Panc1 (cell line): ENCODE measurements at regions not wholly inside any gene's neighbourhood (a gene's known extent, or its start where the extent isn't known, plus 50 kb on each side); places are given as distances from the start of the nearest gene placed in this dataset.

Experiments used
- ATAC-seq: fragments of 200-7000 bp; cut with Tn5 transposase; 2 replicates; pipeline ENCODE4 v1.9.1; 2020; ENCODE audit warnings: mild to moderate bottlenecking, moderate library complexity
- BruUV-seq: library from RNA; stranded (reverse); fragments of 400-500 nt; replicated peaks from 2 replicates; lab custom pipeline; 2021; lab: Mats Ljungman, UMichigan
- CTCF ChIA-PET: fragments of 300-600 bp; sonication (Branson Sonifier 250); formaldehyde crosslinking; loops from one replicate; lab custom pipeline; 2022; ENCODE audit warnings: antibody characterized with exemption; lab: Charles Lee
- POLR2A ChIA-PET: fragments of 300-600 bp; sonication (Branson Sonifier 250); formaldehyde crosslinking; loops from one replicate; lab custom pipeline; 2022; ENCODE audit warnings: antibody characterized with exemption; lab: Charles Lee
- DNase-seq: peaks from one replicate; pipeline ENCODE4 v3.0.0-alpha.2; 2010; ENCODE audit warnings: low read depth, low spot score
- H3K27ac ChIP-seq: 2 replicates; pipeline ENCODE4 v1.5.1; 2011; ENCODE audit warnings: mild to moderate bottlenecking, low read length, inconsistent platforms
- H3K27me3 ChIP-seq: fragments of 200-500 bp; sonication (Bioruptor generic); 2 replicates; pipeline ENCODE4 v1.6.0; 2014; ENCODE audit warnings: low read length, inconsistent platforms; ENCODE audit not compliant: control insufficient read depth, insufficient read depth
- H3K36me3 ChIP-seq: fragments of 200-500 bp; sonication (Bioruptor generic); 2 replicates; pipeline ENCODE4 v1.5.1; 2014; ENCODE audit warnings: inconsistent platforms, mild to moderate bottlenecking, low read length, moderate library complexity; ENCODE audit not compliant: control insufficient read depth, insufficient read depth
- H3K4me1 ChIP-seq: 2 replicates; pipeline ENCODE4 v1.5.1; 2011; ENCODE audit warnings: inconsistent platforms, mild to moderate bottlenecking, low read length, moderate library complexity; ENCODE audit not compliant: control insufficient read depth, insufficient read depth
- H3K4me3 ChIP-seq, 2 experiments: 2 replicates each; pipeline ENCODE4 v1.5.1; 2011 to 2012; ENCODE audit warnings: low read depth in 2 of 2, low read length in 2 of 2, mild to moderate bottlenecking in 2 of 2, inconsistent platforms in 1 of 2, moderate library complexity in 1 of 2
- H3K9me3 ChIP-seq: fragments of 200-500 bp; sonication (Bioruptor generic); 2 replicates; pipeline ENCODE4 v1.5.1; 2014; ENCODE audit warnings: low read depth, mild to moderate bottlenecking, inconsistent platforms, low read length, moderate library complexity; ENCODE audit not compliant: control insufficient read depth, insufficient read depth
- POLR2AphosphoS5 ChIP-seq: IDR thresholded peaks from 2 replicates; pipeline ENCODE4 v1.6.1; 2012; ENCODE audit warnings: mild to moderate bottlenecking, low read depth, low read length, moderate library complexity
- REST ChIP-seq, 2 experiments: IDR thresholded peaks; 2 replicates each; pipeline ENCODE4 v1.6.1; 2011 to 2012; ENCODE audit warnings: low read depth in 2 of 2, control low read depth in 1 of 2, low read length in 1 of 2, mild to moderate bottlenecking in 1 of 2, moderate library complexity in 1 of 2; ENCODE audit not compliant: insufficient read depth in 1 of 2
- SIN3A ChIP-seq: IDR thresholded peaks from 2 replicates; pipeline ENCODE4 v1.6.1; 2012; ENCODE audit warnings: low read depth, mild to moderate bottlenecking, low read length, moderate library complexity, borderline replicate concordance; ENCODE audit not compliant: insufficient read depth
- TCF7L2 ChIP-seq: IDR thresholded peaks from 2 replicates; pipeline ENCODE4 v1.6.1; 2011; ENCODE audit warnings: mild to moderate bottlenecking, low read depth, low read length, inconsistent platforms
- in situ Hi-C: cut with HindIII; loops from 2 replicates; pipeline ENCODE4 v1.10.0; 2016; ENCODE audit warnings: low sequenced_read_pairs, low pct_unique_long_range_greater_than_20kb
- intact Hi-C: fragments of 100-400 bp; cut with micrococcal nuclease; formaldehyde crosslinking; loops from one replicate; pipeline ENCODE4 v1.10.0; 2022; ENCODE audit not compliant: unreplicated experiment
- TF ChIP-seq, protein P1 (sequence below): fragments of 450-650 bp; IDR thresholded peaks from 2 replicates; pipeline ENCODE4 v1.5.1; 2017; ENCODE audit warnings: mild to moderate bottlenecking

DNA sequence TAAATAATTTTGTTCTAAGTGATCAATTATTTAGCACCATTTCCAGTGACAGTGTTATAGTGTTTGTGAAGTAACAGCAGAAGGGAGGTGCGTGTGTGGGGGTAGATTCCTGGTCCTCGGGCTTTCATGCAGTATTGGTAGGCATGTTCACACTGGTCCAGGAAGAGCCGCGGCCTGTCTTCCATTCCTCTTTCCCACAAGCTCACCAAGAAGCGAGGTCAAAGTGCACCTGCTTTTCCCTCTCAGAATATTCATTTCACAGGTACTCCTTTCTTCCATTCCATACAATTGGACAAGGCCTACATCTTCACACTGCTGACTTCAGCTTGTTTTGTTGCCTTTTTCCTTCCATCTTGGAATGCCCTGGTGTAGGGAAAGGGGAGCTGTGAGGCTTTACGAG is 151.8 kb upstream of the CELF2 start:
- in situ Hi-C loops, result no loop called here
- Histone ChIP-seq H3K36me3 (no peaks in the 10 kb centered on the region), H3K27ac (no peak overlapping the region), H3K27me3 (no peaks in the 10 kb centered on the region), H3K9me3 (no peaks in the 10 kb centered on the region), H3K4me3 (no peak overlapping the region), H3K4me1 (no peaks in the 10 kb centered on the region)
- no TSS peak for BruUV-seq
- TF ChIP-seq TCF7L2 (no peak), REST (IDR thresholded peaks at IDR 0.05; ENCODE audit: insufficient read depth in 1 of 2, low read depth in 2 of 2, low read length in 1 of 2) (no peak)
- intact Hi-C loops, result no loop called here
- POLR2A ChIA-PET, result no interaction called here
- ATAC-seq (no peak), DNase-seq (no peak)
- CTCF ChIA-PET, result no interaction called here

DNA sequence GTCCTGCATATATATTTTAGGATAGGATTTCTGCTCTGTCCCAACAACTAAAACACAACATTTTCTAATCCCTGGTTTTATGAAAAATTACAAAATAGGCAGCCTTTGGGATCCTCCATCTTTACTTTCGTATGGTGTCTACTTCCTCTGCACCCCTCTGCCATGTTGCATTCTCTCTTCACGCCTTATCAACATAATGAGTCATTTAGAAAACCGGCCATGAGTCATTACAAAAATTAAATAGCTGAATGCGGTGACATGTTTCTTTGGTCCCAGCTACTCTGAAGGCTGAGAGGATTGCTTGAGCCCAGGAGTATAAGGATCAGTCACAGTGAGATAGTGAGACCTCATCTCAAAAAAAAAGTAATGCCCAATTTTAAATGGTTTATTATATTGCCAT is 148.1 kb upstream of the CELF2 start:
- in situ Hi-C loops (no loop called here), intact Hi-C loops (no loop called here)
- DNase-seq (no peak), ATAC-seq (no peak)
- Histone ChIP-seq H3K27me3 (no peaks in the 10 kb centered on the region), H3K4me1 (no peaks in the 10 kb centered on the region), H3K36me3 (no peaks in the 10 kb centered on the region), H3K27ac (no peak overlapping the region), H3K4me3 (no peak overlapping the region), H3K9me3 (no peaks in the 10 kb centered on the region)
- no TSS peak for BruUV-seq
- TF ChIP-seq, protein P1, sequence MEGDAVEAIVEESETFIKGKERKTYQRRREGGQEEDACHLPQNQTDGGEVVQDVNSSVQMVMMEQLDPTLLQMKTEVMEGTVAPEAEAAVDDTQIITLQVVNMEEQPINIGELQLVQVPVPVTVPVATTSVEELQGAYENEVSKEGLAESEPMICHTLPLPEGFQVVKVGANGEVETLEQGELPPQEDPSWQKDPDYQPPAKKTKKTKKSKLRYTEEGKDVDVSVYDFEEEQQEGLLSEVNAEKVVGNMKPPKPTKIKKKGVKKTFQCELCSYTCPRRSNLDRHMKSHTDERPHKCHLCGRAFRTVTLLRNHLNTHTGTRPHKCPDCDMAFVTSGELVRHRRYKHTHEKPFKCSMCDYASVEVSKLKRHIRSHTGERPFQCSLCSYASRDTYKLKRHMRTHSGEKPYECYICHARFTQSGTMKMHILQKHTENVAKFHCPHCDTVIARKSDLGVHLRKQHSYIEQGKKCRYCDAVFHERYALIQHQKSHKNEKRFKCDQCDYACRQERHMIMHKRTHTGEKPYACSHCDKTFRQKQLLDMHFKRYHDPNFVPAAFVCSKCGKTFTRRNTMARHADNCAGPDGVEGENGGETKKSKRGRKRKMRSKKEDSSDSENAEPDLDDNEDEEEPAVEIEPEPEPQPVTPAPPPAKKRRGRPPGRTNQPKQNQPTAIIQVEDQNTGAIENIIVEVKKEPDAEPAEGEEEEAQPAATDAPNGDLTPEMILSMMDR, result no peak
- no peak for TF ChIP-seq TCF7L2
- TF ChIP-seq POLR2AphosphoS5, result no peak
- no peak for TF ChIP-seq REST (IDR thresholded peaks at IDR 0.05; ENCODE audit: insufficient read depth in 1 of 2, low read depth in 2 of 2, low read length in 1 of 2)
- no peak for TF ChIP-seq SIN3A
- POLR2A ChIA-PET, result no interaction called here
- CTCF ChIA-PET, result no interaction called here
